IMR-90 (cell line): ENCODE measurements at regions not wholly inside any gene's neighbourhood (a gene's known extent, or its start where the extent isn't known, plus 50 kb on each side); places are given as distances from the start of the nearest gene placed in this dataset.

ENCODE experiments used
- CHD1 ChIP-seq: IDR thresholded peaks from 2 replicates; pipeline ENCODE4 v1.6.1; 2012; ENCODE audit warnings: low read depth, low read length, improper control_type of control experiment
- CTCF ChIP-seq: conservative IDR thresholded peaks from 2 replicates; pipeline ENCODE4 v1.5.1; 2012; ENCODE audit warnings: mild to moderate bottlenecking, low read depth, low read length, improper control_type of control experiment
- POLR2A ChIP-seq: IDR thresholded peaks from 2 replicates; pipeline ENCODE4 v1.6.1; 2012; ENCODE audit warnings: mild to moderate bottlenecking, low read depth, low read length
- RFX5 ChIP-seq: IDR thresholded peaks from 2 replicates; pipeline ENCODE4 v1.8.0; 2012; ENCODE audit warnings: low read depth, mild to moderate bottlenecking, low read length, moderate library complexity
- SMC3 ChIP-seq: fragments of 150-350 bp; IDR thresholded peaks from 2 replicates; pipeline ENCODE4 v1.6.1; 2016; ENCODE audit warnings: low read depth, mild to moderate bottlenecking, antibody characterized with exemption, low read length, moderate library complexity

- TF ChIP-seq CTCF: no peak
- no peak for TF ChIP-seq CHD1
- no peak for TF ChIP-seq RFX5
- TF ChIP-seq SMC3: no peak
- no peak for TF ChIP-seq POLR2A
These were observed 538.8 kb upstream of the ZNF462 start for GRCh38 chr9:106324053-106324585.
